ENCODE measurements at regions not wholly inside any gene's neighbourhood (a gene's known extent, or its start where the extent isn't known, plus 50 kb on each side); places are given as distances from the start of the nearest gene placed in this dataset.
"Not testable (repeated sequence)": the region's sequence is repeated elsewhere in the genome, so short reads cannot be mapped to it uniquely, and the experiment has no call there.

GRCh38 chr14:89095036-89095435 is 270.6 kb downstream of the TTC8 start:
- Histone ChIP-seq H3K4me1 (ENCODE audit: control insufficient read depth in 5 of 5, insufficient read depth in 5 of 5, low read length in 5 of 5) (peaks cover 0 to 28% (median 4%) of the 10 kb centered on the region in 5 donors), H3K27me3 (ENCODE audit: control insufficient read depth in 3 of 3, insufficient read depth in 3 of 3, low read length in 2 of 3) (no peaks in the 10 kb centered on the region), H3K27ac (ENCODE audit: low read depth in 1 of 2, low read length in 1 of 2) (no peak overlapping the region), H3K9me3 (ENCODE audit: control insufficient read depth in 4 of 4, insufficient read depth in 3 of 4, low read length in 3 of 4) (peaks cover 0 to 5% (median 0%) of the 10 kb centered on the region in 4 donors), H3K9ac (ENCODE audit: insufficient read depth in 1 of 2, low read length in 2 of 2) (no peak overlapping the region), H3K36me3 (ENCODE audit: control insufficient read depth in 4 of 4, insufficient read depth in 4 of 4, low read length in 4 of 4) (no peaks in the 10 kb centered on the region), H3K4me3 (no peak overlapping the region)
- TF ChIP-seq CTCF (IDR thresholded peaks at IDR 0.05; ENCODE audit: control extremely low read depth, extremely low read depth): no peak
- no peak for ATAC-seq (ENCODE audit: insufficient read depth, low FRiP score)
- DNase-seq: peak; percentile 75 to 86 (median 86)
- WGBS, 2 donors: 58 to 69% methylated on average over 1 of the region's 1 CpG

- no peak overlapping the region for H3K9ac ChIP-seq (ENCODE audit: insufficient read depth in 1 of 2, low read length in 2 of 2)
- H3K4me1 ChIP-seq (ENCODE audit: control insufficient read depth in 5 of 5, insufficient read depth in 5 of 5, low read length in 5 of 5): peaks cover 0 to 25% (median 4%) of the 10 kb centered on the region in 5 donors
- H3K27me3 ChIP-seq (ENCODE audit: control insufficient read depth in 3 of 3, insufficient read depth in 3 of 3, low read length in 2 of 3): no peaks in the 10 kb centered on the region
- no peaks in the 10 kb centered on the region for H3K36me3 ChIP-seq (ENCODE audit: control insufficient read depth in 4 of 4, insufficient read depth in 4 of 4, low read length in 4 of 4)
- TF ChIP-seq CTCF (IDR thresholded peaks at IDR 0.05; ENCODE audit: control extremely low read depth, extremely low read depth): no peak
- no peak overlapping the region for H3K4me3 ChIP-seq
- no peak for DNase-seq
- ATAC-seq (ENCODE audit: insufficient read depth, low FRiP score): no peak
- H3K27ac ChIP-seq (ENCODE audit: low read depth in 1 of 2, low read length in 1 of 2): no peak overlapping the region
- WGBS, 2 donors: 81 to 84% methylated on average over 9 of the region's 9 CpGs
- H3K9me3 ChIP-seq (ENCODE audit: control insufficient read depth in 4 of 4, insufficient read depth in 3 of 4, low read length in 3 of 4): peaks cover 0 to 5% (median 0%) of the 10 kb centered on the region in 4 donors
Observed at GRCh38 chr14:89096946-89097345, 272.5 kb downstream of the TTC8 start.

GRCh38 chr14:89098254-89098653 is 273.8 kb downstream of the TTC8 start:
- H3K27me3 ChIP-seq (ENCODE audit: control insufficient read depth in 3 of 3, insufficient read depth in 3 of 3, low read length in 2 of 3): no peaks in the 10 kb centered on the region
- WGBS, 2 donors: 76 to 79% methylated on average over 2 of the region's 2 CpGs
- DNase-seq: no peak
- ATAC-seq (ENCODE audit: insufficient read depth, low FRiP score): no peak
- H3K27ac ChIP-seq (ENCODE audit: low read depth in 1 of 2, low read length in 1 of 2): no peak overlapping the region
- peaks cover 0 to 25% (median 4%) of the 10 kb centered on the region in 5 donors for H3K4me1 ChIP-seq (ENCODE audit: control insufficient read depth in 5 of 5, insufficient read depth in 5 of 5, low read length in 5 of 5)
- H3K36me3 ChIP-seq (ENCODE audit: control insufficient read depth in 4 of 4, insufficient read depth in 4 of 4, low read length in 4 of 4): no peaks in the 10 kb centered on the region
- no peak for TF ChIP-seq CTCF (IDR thresholded peaks at IDR 0.05; ENCODE audit: control extremely low read depth, extremely low read depth)
- no peaks in the 10 kb centered on the region for H3K9me3 ChIP-seq (ENCODE audit: control insufficient read depth in 4 of 4, insufficient read depth in 3 of 4, low read length in 3 of 4)
- no peak overlapping the region for H3K9ac ChIP-seq (ENCODE audit: insufficient read depth in 1 of 2, low read length in 2 of 2)
- no peak overlapping the region for H3K4me3 ChIP-seq

GRCh38 chr14:89104171-89104817 is 279.8 kb downstream of the TTC8 start:
- H3K27me3 ChIP-seq (ENCODE audit: control insufficient read depth in 3 of 3, insufficient read depth in 3 of 3, low read length in 2 of 3); H3K4me1 ChIP-seq (ENCODE audit: control insufficient read depth in 5 of 5, insufficient read depth in 5 of 5, low read length in 5 of 5); H3K36me3 ChIP-seq (ENCODE audit: control insufficient read depth in 4 of 4, insufficient read depth in 4 of 4, low read length in 4 of 4); H3K27ac ChIP-seq (ENCODE audit: low read depth in 1 of 2, low read length in 1 of 2); H3K9ac ChIP-seq (ENCODE audit: insufficient read depth in 1 of 2, low read length in 2 of 2); ATAC-seq (ENCODE audit: insufficient read depth, low FRiP score); DNase-seq; H3K4me3 ChIP-seq: not testable (repeated sequence)
- H3K9me3 ChIP-seq (ENCODE audit: control insufficient read depth in 4 of 4, insufficient read depth in 3 of 4, low read length in 3 of 4): peaks cover 0 to 10% (median 0%) of the 10 kb centered on the region in 4 donors
- WGBS, 2 donors: 74 to 76% methylated on average over 10 of the region's 10 CpGs

GRCh38 chr14:89104861-89105260 is 280.4 kb downstream of the TTC8 start:
- DNase-seq; H3K27me3 ChIP-seq (ENCODE audit: control insufficient read depth in 3 of 3, insufficient read depth in 3 of 3, low read length in 2 of 3); H3K27ac ChIP-seq (ENCODE audit: low read depth in 1 of 2, low read length in 1 of 2); H3K4me1 ChIP-seq (ENCODE audit: control insufficient read depth in 5 of 5, insufficient read depth in 5 of 5, low read length in 5 of 5); H3K9ac ChIP-seq (ENCODE audit: insufficient read depth in 1 of 2, low read length in 2 of 2); H3K4me3 ChIP-seq; ATAC-seq (ENCODE audit: insufficient read depth, low FRiP score); H3K36me3 ChIP-seq (ENCODE audit: control insufficient read depth in 4 of 4, insufficient read depth in 4 of 4, low read length in 4 of 4): not testable (repeated sequence)
- WGBS, 2 donors: 87 to 93% methylated on average over 4 of the region's 4 CpGs
- peaks cover 0 to 10% (median 0%) of the 10 kb centered on the region in 4 donors for H3K9me3 ChIP-seq (ENCODE audit: control insufficient read depth in 4 of 4, insufficient read depth in 3 of 4, low read length in 3 of 4)
